ENCODE measurements at regions not wholly inside any gene's neighbourhood (a gene's known extent, or its start where the extent isn't known, plus 50 kb on each side); places are given as distances from the start of the nearest gene placed in this dataset.

GRCh38 chr20:12072221-12072953 is 154.7 kb downstream of the BTBD3 start:
- Histone ChIP-seq H3K9me3 (no peaks in the 10 kb centered on the region), H3K27ac (no peak overlapping the region), H3K4me1 (no peaks in the 10 kb centered on the region), H3K36me3 (no peaks in the 10 kb centered on the region), H3K4me3 (no peak overlapping the region), H3K27me3 (no peaks in the 10 kb centered on the region)
- DNase-seq = no peak
- TF ChIP-seq POLR2A (IDR thresholded peaks at IDR 0.05) (no peak), CTCF (IDR thresholded peaks at IDR 0.05) (no peak)

- no peak for DNase-seq
- Histone ChIP-seq H3K36me3 (no peaks in the 10 kb centered on the region), H3K27me3 (no peaks in the 10 kb centered on the region), H3K4me3 (no peak overlapping the region), H3K9me3 (no peaks in the 10 kb centered on the region), H3K27ac (no peak overlapping the region), H3K4me1 (no peaks in the 10 kb centered on the region)
- no peak for TF ChIP-seq CTCF (IDR thresholded peaks at IDR 0.05)
- no peak for TF ChIP-seq POLR2A (IDR thresholded peaks at IDR 0.05)
Measured at GRCh38 chr20:12072954-12073264, 155.2 kb downstream of the BTBD3 start.

- Histone ChIP-seq H3K27me3 (no peaks in the 10 kb centered on the region), H3K9me3 (no peaks in the 10 kb centered on the region), H3K4me1 (no peaks in the 10 kb centered on the region), H3K4me3 (no peak overlapping the region), H3K36me3 (no peaks in the 10 kb centered on the region), H3K27ac (no peak overlapping the region)
- TF ChIP-seq POLR2A (IDR thresholded peaks at IDR 0.05) (no peak), CTCF (IDR thresholded peaks at IDR 0.05) (no peak)
- no peak for DNase-seq
Measured at GRCh38 chr20:12074111-12074655, 156.5 kb downstream of the BTBD3 start.

GRCh38 chr20:12076200-12076599 is 158.5 kb downstream of the BTBD3 start:
- Histone ChIP-seq H3K36me3 (no peaks in the 10 kb centered on the region), H3K27ac (no peak overlapping the region), H3K4me1 (no peaks in the 10 kb centered on the region), H3K27me3 (no peaks in the 10 kb centered on the region), H3K9me3 (no peaks in the 10 kb centered on the region), H3K4me3 (no peak overlapping the region)
- TF ChIP-seq POLR2A (IDR thresholded peaks at IDR 0.05) = no peak
- TF ChIP-seq CTCF (IDR thresholded peaks at IDR 0.05) = no peak
- DNase-seq = no peak

- Histone ChIP-seq H3K4me1 (no peaks in the 10 kb centered on the region), H3K4me3 (no peak overlapping the region), H3K27ac (no peak overlapping the region), H3K36me3 (no peaks in the 10 kb centered on the region), H3K9me3 (no peaks in the 10 kb centered on the region), H3K27me3 (no peaks in the 10 kb centered on the region)
- TF ChIP-seq POLR2A (IDR thresholded peaks at IDR 0.05) (no peak), CTCF (IDR thresholded peaks at IDR 0.05) (no peak)
- DNase-seq = no peak
Measured at GRCh38 chr20:12077875-12078274, 160.2 kb downstream of the BTBD3 start.
